HAP-1 (cell line): ENCODE measurements at regions not wholly inside any gene's neighbourhood (a gene's known extent, or its start where the extent isn't known, plus 50 kb on each side); places are given as distances from the start of the nearest gene placed in this dataset.
"Not testable (repeated sequence)": the region's sequence is repeated elsewhere in the genome, so short reads cannot be mapped to it uniquely, and the experiment has no call there.

Experiments
- DNase-seq, 2 experiments: peaks; one replicate each; pipeline ENCODE4 v3.0.0-alpha.2; 2016 to 2020; ENCODE audit warnings: low spot score in 2 of 2
- H3K27me3 ChIP-seq: fragments of 250-450 bp; sonication (Bioruptor Pico); 2 replicates; pipeline ENCODE4 v1.5.1; 2020; ENCODE audit warnings: low read depth, mild to moderate bottlenecking, moderate library complexity
- H3K36me3 ChIP-seq: fragments of 250-450 bp; sonication (Bioruptor Pico); replicated peaks from 2 replicates; pipeline ENCODE4 v1.5.1; 2020; ENCODE audit warnings: mild to moderate bottlenecking
- H3K4me1 ChIP-seq: fragments of 250-450 bp; sonication (Bioruptor Pico); 2 replicates; pipeline ENCODE4 v1.5.1; 2020; ENCODE audit warnings: mild to moderate bottlenecking
- H3K4me3 ChIP-seq: fragments of 250-450 bp; sonication (Bioruptor Pico); 2 replicates; pipeline ENCODE4 v1.5.1; 2020; ENCODE audit warnings: mild to moderate bottlenecking, moderate library complexity
- H3K9me3 ChIP-seq: fragments of 250-450 bp; sonication (Bioruptor Pico); 2 replicates; pipeline ENCODE4 v1.5.1; 2020; ENCODE audit warnings: mild to moderate bottlenecking, moderate library complexity
- in situ Hi-C: fragments of 300-500 bp; cut with MboI; formaldehyde crosslinking; loops from 3 replicates; pipeline ENCODE4 v1.14.3; 2020; ENCODE audit warnings: low sequenced_read_pairs, inconsistent platforms, mixed read lengths

- in situ Hi-C loops: no loop called here
- Histone ChIP-seq H3K4me1 (no peaks in the 10 kb centered on the region), H3K27me3 (no peaks in the 10 kb centered on the region), H3K9me3 (no peaks in the 10 kb centered on the region), H3K4me3 (no peak overlapping the region), H3K36me3 (no peaks in the 10 kb centered on the region)
- DNase-seq: no peak
Measured at GRCh38 chr11:96960476-96960875, 570.7 kb downstream of the JRKL start.

- Histone ChIP-seq H3K4me1 (no peaks in the 10 kb centered on the region), H3K27me3 (no peaks in the 10 kb centered on the region), H3K9me3 (no peaks in the 10 kb centered on the region), H3K4me3 (no peak overlapping the region), H3K36me3 (no peaks in the 10 kb centered on the region)
- in situ Hi-C loops: no loop called here
- DNase-seq: no peak
Measured at GRCh38 chr11:96960926-96961325, 571.1 kb downstream of the JRKL start.

- in situ Hi-C loops: no loop called here
- H3K9me3 ChIP-seq: no peaks in the 10 kb centered on the region
- H3K27me3 ChIP-seq: no peaks in the 10 kb centered on the region
- no peaks in the 10 kb centered on the region for H3K36me3 ChIP-seq
- DNase-seq: no peak
- H3K4me3 ChIP-seq: no peak overlapping the region
- H3K4me1 ChIP-seq: no peaks in the 10 kb centered on the region
Measured at GRCh38 chr11:96961931-96962330, 572.1 kb downstream of the JRKL start.

GRCh38 chr11:96963375-96963774, 573.6 kb downstream of the JRKL start:
- H3K4me1 ChIP-seq: no peaks in the 10 kb centered on the region
- H3K9me3 ChIP-seq: no peaks in the 10 kb centered on the region
- H3K4me3 ChIP-seq: no peak overlapping the region
- in situ Hi-C loops: no loop called here
- no peaks in the 10 kb centered on the region for H3K36me3 ChIP-seq
- DNase-seq: no peak
- no peaks in the 10 kb centered on the region for H3K27me3 ChIP-seq

GRCh38 chr11:96964661-96965060, 574.8 kb downstream of the JRKL start:
- Histone ChIP-seq H3K4me1 (no peaks in the 10 kb centered on the region), H3K36me3 (no peaks in the 10 kb centered on the region), H3K27me3 (no peaks in the 10 kb centered on the region), H3K4me3 (no peak overlapping the region), H3K9me3 (no peaks in the 10 kb centered on the region)
- in situ Hi-C loops: no loop called here
- no peak for DNase-seq

GRCh38 chr11:96967616-96968015, 577.8 kb downstream of the JRKL start:
- Histone ChIP-seq H3K9me3 (no peaks in the 10 kb centered on the region), H3K4me1 (no peaks in the 10 kb centered on the region), H3K4me3 (no peak overlapping the region), H3K27me3 (no peaks in the 10 kb centered on the region), H3K36me3 (no peaks in the 10 kb centered on the region)
- no peak for DNase-seq
- in situ Hi-C loops: no loop called here

- DNase-seq: peak in 1 of 2 experiments; percentile 15
- Histone ChIP-seq H3K36me3 (no peaks in the 10 kb centered on the region), H3K4me3 (no peak overlapping the region), H3K4me1 (no peaks in the 10 kb centered on the region), H3K9me3 (no peaks in the 10 kb centered on the region), H3K27me3 (no peaks in the 10 kb centered on the region)
- in situ Hi-C loops: no loop called here
Measured at GRCh38 chr11:96969251-96969650, 579.4 kb downstream of the JRKL start.

- Histone ChIP-seq H3K27me3 (no peaks in the 10 kb centered on the region), H3K36me3 (no peaks in the 10 kb centered on the region), H3K4me1 (no peaks in the 10 kb centered on the region), H3K9me3 (no peaks in the 10 kb centered on the region), H3K4me3 (no peak overlapping the region)
- in situ Hi-C loops: no loop called here
- DNase-seq: no peak
Measured at GRCh38 chr11:96978751-96979150, 588.9 kb downstream of the JRKL start.

- in situ Hi-C loops: no loop called here
- Histone ChIP-seq H3K4me3 (no peak overlapping the region), H3K36me3 (no peaks in the 10 kb centered on the region), H3K27me3 (no peaks in the 10 kb centered on the region), H3K4me1 (no peaks in the 10 kb centered on the region), H3K9me3 (no peaks in the 10 kb centered on the region)
- DNase-seq: no peak
Measured at GRCh38 chr11:96986516-96986915, 596.7 kb downstream of the JRKL start.

- DNase-seq: no peak
- Histone ChIP-seq H3K9me3 (no peaks in the 10 kb centered on the region), H3K4me3 (no peak overlapping the region), H3K4me1 (no peaks in the 10 kb centered on the region), H3K36me3 (no peaks in the 10 kb centered on the region), H3K27me3 (no peaks in the 10 kb centered on the region)
- in situ Hi-C loops: no loop called here
Measured at GRCh38 chr11:96990914-96991313, 601.1 kb downstream of the JRKL start.

GRCh38 chr11:97000481-97000880, 610.7 kb downstream of the JRKL start:
- H3K27me3 ChIP-seq: 0 out of 2 replicates have a peak, but pooled peaks cover under 1% of the 10 kb centered on the region
- no peak overlapping the region for H3K4me3 ChIP-seq
- no peaks in the 10 kb centered on the region for H3K36me3 ChIP-seq
- in situ Hi-C loops: no loop called here
- no peak for DNase-seq
- H3K4me1 ChIP-seq: no peaks in the 10 kb centered on the region
- H3K9me3 ChIP-seq: no peaks in the 10 kb centered on the region

GRCh38 chr11:97007283-97007682, 617.5 kb downstream of the JRKL start:
- Histone ChIP-seq H3K4me3 (no peak overlapping the region), H3K4me1 (no peaks in the 10 kb centered on the region), H3K27me3 (peaks cover 7% of the 10 kb centered on the region; the same call in 1 of the 2 replicates), H3K9me3 (no peaks in the 10 kb centered on the region), H3K36me3 (no peaks in the 10 kb centered on the region)
- DNase-seq: no peak
- in situ Hi-C loops: no loop called here

GRCh38 chr11:97009613-97010012, 619.8 kb downstream of the JRKL start:
- no peak for DNase-seq
- H3K4me3 ChIP-seq: no peak overlapping the region
- H3K4me1 ChIP-seq: no peaks in the 10 kb centered on the region
- in situ Hi-C loops: no loop called here
- H3K36me3 ChIP-seq: no peaks in the 10 kb centered on the region
- peaks cover 7% of the 10 kb centered on the region; the same call in 1 of the 2 replicates for H3K27me3 ChIP-seq
- H3K9me3 ChIP-seq: no peaks in the 10 kb centered on the region

GRCh38 chr11:97010997-97011396, 621.2 kb downstream of the JRKL start:
- in situ Hi-C loops, H3K4me3 ChIP-seq, H3K9me3 ChIP-seq, H3K36me3 ChIP-seq, DNase-seq, H3K27me3 ChIP-seq, H3K4me1 ChIP-seq: not testable (repeated sequence)

GRCh38 chr11:97015327-97015726, 625.5 kb downstream of the JRKL start:
- in situ Hi-C loops: no loop called here

More at GRCh38 chr11:97015327-97015726, 625.5 kb downstream of the JRKL start:
- Histone ChIP-seq H3K4me3 (no peak overlapping the region), H3K36me3 (no peaks in the 10 kb centered on the region), H3K27me3 (no peaks in the 10 kb centered on the region), H3K9me3 (no peaks in the 10 kb centered on the region), H3K4me1 (no peaks in the 10 kb centered on the region)
- DNase-seq: no peak
